ENCODE measurements at regions not wholly inside any gene's neighbourhood (a gene's known extent, or its start where the extent isn't known, plus 50 kb on each side); places are given as distances from the start of the nearest gene placed in this dataset.

DNA sequence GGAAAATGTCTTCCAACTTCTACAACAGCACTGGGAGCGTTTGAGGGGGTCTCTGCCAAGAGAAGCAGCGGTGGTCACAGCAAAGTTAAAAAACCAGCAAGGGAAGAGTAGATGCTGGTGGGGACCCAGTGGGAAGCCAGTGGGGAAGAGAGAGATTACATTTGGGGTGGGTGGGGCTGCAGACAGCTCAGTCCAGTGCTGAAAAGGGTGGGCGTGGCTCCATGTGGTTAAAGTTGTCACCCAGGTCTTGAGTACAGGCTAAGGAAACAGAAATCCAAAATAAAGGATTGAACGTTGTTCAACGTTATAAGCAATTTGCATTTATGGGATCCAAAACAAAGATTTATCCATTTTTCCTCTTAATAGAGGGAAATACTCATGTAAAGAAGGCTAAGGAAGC is 106.3 kb upstream of the LY86 start:
- H3K36me3 ChIP-seq (ENCODE audit: control insufficient read depth, insufficient read depth, low read length): no peaks in the 10 kb centered on the region
- no peaks in the 10 kb centered on the region for H3K9me3 ChIP-seq (ENCODE audit: control insufficient read depth, insufficient read depth, low read depth, low read length)
- peaks cover 7% of the 10 kb centered on the region for H3K27me3 ChIP-seq (ENCODE audit: control insufficient read depth, insufficient read depth, low read length)
- CTCF ChIA-PET: no interaction called here
- no peak overlapping the region for H3K4me3 ChIP-seq (ENCODE audit: low read depth in 2 of 2, low read length in 2 of 2)
- in situ Hi-C loops (cut with HindIII; ENCODE audit: low pct_unique_long_range_greater_than_20kb, low sequenced_read_pairs) (no loop called here), intact Hi-C loops (cut with micrococcal nuclease; ENCODE audit: unreplicated experiment) (no loop called here)
- DNase-seq (ENCODE audit: low read depth, low spot score): no peak
- POLR2A ChIA-PET: no interaction called here
- BruUV-seq (replicated peaks): no TSS peak
- TF ChIP-seq TCF7L2 (IDR thresholded peaks at IDR 0.05; ENCODE audit: low read depth, low read length): no peak
- TF ChIP-seq REST (IDR thresholded peaks at IDR 0.05; ENCODE audit: insufficient read depth in 1 of 2, low read depth in 2 of 2, low read length in 1 of 2): no peak
- TF ChIP-seq, protein P1, sequence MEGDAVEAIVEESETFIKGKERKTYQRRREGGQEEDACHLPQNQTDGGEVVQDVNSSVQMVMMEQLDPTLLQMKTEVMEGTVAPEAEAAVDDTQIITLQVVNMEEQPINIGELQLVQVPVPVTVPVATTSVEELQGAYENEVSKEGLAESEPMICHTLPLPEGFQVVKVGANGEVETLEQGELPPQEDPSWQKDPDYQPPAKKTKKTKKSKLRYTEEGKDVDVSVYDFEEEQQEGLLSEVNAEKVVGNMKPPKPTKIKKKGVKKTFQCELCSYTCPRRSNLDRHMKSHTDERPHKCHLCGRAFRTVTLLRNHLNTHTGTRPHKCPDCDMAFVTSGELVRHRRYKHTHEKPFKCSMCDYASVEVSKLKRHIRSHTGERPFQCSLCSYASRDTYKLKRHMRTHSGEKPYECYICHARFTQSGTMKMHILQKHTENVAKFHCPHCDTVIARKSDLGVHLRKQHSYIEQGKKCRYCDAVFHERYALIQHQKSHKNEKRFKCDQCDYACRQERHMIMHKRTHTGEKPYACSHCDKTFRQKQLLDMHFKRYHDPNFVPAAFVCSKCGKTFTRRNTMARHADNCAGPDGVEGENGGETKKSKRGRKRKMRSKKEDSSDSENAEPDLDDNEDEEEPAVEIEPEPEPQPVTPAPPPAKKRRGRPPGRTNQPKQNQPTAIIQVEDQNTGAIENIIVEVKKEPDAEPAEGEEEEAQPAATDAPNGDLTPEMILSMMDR (IDR thresholded peaks at IDR 0.05): no peak
- no peak for TF ChIP-seq SIN3A (IDR thresholded peaks at IDR 0.05; ENCODE audit: borderline replicate concordance, insufficient read depth, low read depth, low read length)
- TF ChIP-seq POLR2AphosphoS5 (IDR thresholded peaks at IDR 0.05; ENCODE audit: low read depth, low read length): no peak
- no peak for ATAC-seq
- no peak overlapping the region for H3K27ac ChIP-seq (ENCODE audit: low read length)
- no peaks in the 10 kb centered on the region for H3K4me1 ChIP-seq (ENCODE audit: control insufficient read depth, insufficient read depth, low read length)

DNA sequence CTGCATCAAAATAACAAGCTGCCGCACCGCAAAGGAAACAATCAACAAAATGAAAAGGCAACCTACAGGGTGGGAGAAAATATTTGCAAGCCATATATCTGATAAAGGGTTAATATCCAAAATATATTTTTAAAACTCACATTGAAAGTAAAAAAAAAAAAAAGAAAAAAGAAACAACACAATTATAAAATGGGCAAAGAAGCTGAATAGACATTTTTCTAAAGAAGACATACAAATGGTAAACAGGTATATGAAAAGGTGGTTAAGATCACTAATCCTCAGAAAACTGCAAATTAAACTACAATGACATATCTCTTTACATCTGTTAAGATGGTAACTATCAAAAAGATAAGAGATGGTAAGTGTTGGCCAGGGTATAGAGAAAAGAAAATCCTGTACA is 105.4 kb upstream of the LY86 start:
- TF ChIP-seq SIN3A (IDR thresholded peaks at IDR 0.05; ENCODE audit: borderline replicate concordance, insufficient read depth, low read depth, low read length) (no peak), POLR2AphosphoS5 (IDR thresholded peaks at IDR 0.05; ENCODE audit: low read depth, low read length) (no peak), TCF7L2 (IDR thresholded peaks at IDR 0.05; ENCODE audit: low read depth, low read length) (no peak), REST (IDR thresholded peaks at IDR 0.05; ENCODE audit: insufficient read depth in 1 of 2, low read depth in 2 of 2, low read length in 1 of 2) (no peak)
- TF ChIP-seq, protein P1 (IDR thresholded peaks at IDR 0.05): no peak
- no peak for ATAC-seq
- H3K9me3 ChIP-seq (ENCODE audit: control insufficient read depth, insufficient read depth, low read depth, low read length): no peaks in the 10 kb centered on the region
- H3K4me3 ChIP-seq (ENCODE audit: low read depth in 2 of 2, low read length in 2 of 2): no peak overlapping the region
- no peak overlapping the region for H3K27ac ChIP-seq (ENCODE audit: low read length)
- ChIA-PET CTCF (no interaction called here), POLR2A (no interaction called here)
- intact Hi-C loops (cut with micrococcal nuclease; ENCODE audit: unreplicated experiment) (no loop called here), in situ Hi-C loops (cut with HindIII; ENCODE audit: low pct_unique_long_range_greater_than_20kb, low sequenced_read_pairs) (no loop called here)
- H3K27me3 ChIP-seq (ENCODE audit: control insufficient read depth, insufficient read depth, low read length): peaks cover 5% of the 10 kb centered on the region
- H3K36me3 ChIP-seq (ENCODE audit: control insufficient read depth, insufficient read depth, low read length): no peaks in the 10 kb centered on the region
- H3K4me1 ChIP-seq (ENCODE audit: control insufficient read depth, insufficient read depth, low read length): no peaks in the 10 kb centered on the region
- no peak for DNase-seq (ENCODE audit: low read depth, low spot score)
- no TSS peak for BruUV-seq (replicated peaks)
